Stomach (tissue), 8 donors: ENCODE measurements at regions not wholly inside any gene's neighbourhood (a gene's known extent, or its start where the extent isn't known, plus 50 kb on each side); places are given as distances from the start of the nearest gene placed in this dataset.

Experiments used
- DNase-seq, 2 donors: peaks; one replicate each; pipeline versions ENCODE4 v3.0.0 to v3.0.0-alpha.2; 2013 to 2019
- H3K27ac ChIP-seq, 5 donors: fragments of 200-600 bp in 4 of 5; sonication (generic) in 4 of 5; one replicate each; pipeline ENCODE4 v1.5.1; 2013 to 2019; ENCODE audit warnings: mild to moderate bottlenecking in 1 of 5, moderate library complexity in 1 of 5
- H3K27me3 ChIP-seq, 3 donors: fragments of 200-600 bp; sonication (generic); one replicate each; pipeline ENCODE4 v1.5.1; 2017 to 2019; ENCODE audit warnings: mixed run types in 1 of 3
- H3K36me3 ChIP-seq, 4 donors: fragments of 200-600 bp; sonication (generic); 1 replicate in 3 of 4; 2 replicates in 1 of 4; pipeline ENCODE4 v1.5.1; 2016 to 2019
- H3K4me1 ChIP-seq, 4 donors: fragments of 200-600 bp; sonication (generic); one replicate each; pipeline ENCODE4 v1.5.1; 2016 to 2019
- H3K4me3 ChIP-seq, 4 donors: fragments of 200-600 bp; sonication (generic) in 3 of 4; one replicate each; pipeline ENCODE4 v1.5.1; 2016 to 2019; ENCODE audit warnings: mild to moderate bottlenecking in 1 of 4
- H3K9me3 ChIP-seq, 4 donors: fragments of 200-600 bp; sonication (generic); one replicate each; pipeline ENCODE4 v1.5.1; 2016 to 2019
- CTCF ChIP-seq, 7 experiments: fragments of 450-650 bp in 4 of 7; fragments of 200-600 bp in 3 of 7; sonication (generic) in 3 of 7; IDR thresholded peaks; one replicate each; pipeline ENCODE4 v1.5.1; 2016 to 2019; ENCODE audit warnings: antibody characterized with exemption in 7 of 7, control low read depth in 2 of 7, mild to moderate bottlenecking in 1 of 7
- EP300 ChIP-seq: sonication (generic); formaldehyde crosslinking; IDR thresholded peaks from one replicate; pipeline ENCODE4 v1.6.1; 2017; ENCODE audit warnings: antibody characterized with exemption
- POLR2A ChIP-seq, 4 donors: fragments of 450-650 bp; IDR thresholded peaks; one replicate each; pipeline ENCODE4 v1.6.1; 2016; ENCODE audit warnings: antibody characterized with exemption in 4 of 4, control low read depth in 2 of 4, mild to moderate bottlenecking in 1 of 4, moderate library complexity in 1 of 4
- POLR2AphosphoS5 ChIP-seq, 3 donors: sonication (generic); formaldehyde crosslinking; IDR thresholded peaks; one replicate each; pipeline ENCODE4 v1.6.1; 2016; ENCODE audit warnings: antibody characterized with exemption in 3 of 3
- WGBS, 5 donors: extraction: QIAGEN DNeasy Blood & Tissue Kit in 3 of 5; methylation state at CpG; one replicate each; pipeline versions ENCODE4 v1.1.5 to v1.1.7; 2013 to 2018; 5-methylcytosine and 5-hydroxymethylcytosine counted together
- intact Hi-C: fragments of 100-400 bp; cut with DNase I; formaldehyde crosslinking; loops from one replicate; pipeline ENCODE4 v1.15.1; 2023; ENCODE audit warnings: low total_unique reads
- donor health status: healthy with polysubstance abuse.
- donor health status: Bipolar disorder and iron deficiency.
- donor health status: healthy.

GRCh38 chr16:51907680-51908079 lies 639.3 kb downstream of the TOX3 start:
- Histone ChIP-seq H3K27ac (no peak overlapping the region), H3K36me3 (no peaks in the 10 kb centered on the region), H3K27me3 (no peaks in the 10 kb centered on the region), H3K4me1 (no peaks in the 10 kb centered on the region), H3K9me3 (no peaks in the 10 kb centered on the region), H3K4me3 (no peak overlapping the region)
- DNase-seq = no peak
- intact Hi-C loops = no loop called here
- TF ChIP-seq POLR2A (IDR thresholded peaks at IDR 0.05) (no peak), POLR2AphosphoS5 (IDR thresholded peaks at IDR 0.05) (no peak), EP300 (no peak), CTCF (IDR thresholded peaks at IDR 0.05) (no peak)

DNA sequence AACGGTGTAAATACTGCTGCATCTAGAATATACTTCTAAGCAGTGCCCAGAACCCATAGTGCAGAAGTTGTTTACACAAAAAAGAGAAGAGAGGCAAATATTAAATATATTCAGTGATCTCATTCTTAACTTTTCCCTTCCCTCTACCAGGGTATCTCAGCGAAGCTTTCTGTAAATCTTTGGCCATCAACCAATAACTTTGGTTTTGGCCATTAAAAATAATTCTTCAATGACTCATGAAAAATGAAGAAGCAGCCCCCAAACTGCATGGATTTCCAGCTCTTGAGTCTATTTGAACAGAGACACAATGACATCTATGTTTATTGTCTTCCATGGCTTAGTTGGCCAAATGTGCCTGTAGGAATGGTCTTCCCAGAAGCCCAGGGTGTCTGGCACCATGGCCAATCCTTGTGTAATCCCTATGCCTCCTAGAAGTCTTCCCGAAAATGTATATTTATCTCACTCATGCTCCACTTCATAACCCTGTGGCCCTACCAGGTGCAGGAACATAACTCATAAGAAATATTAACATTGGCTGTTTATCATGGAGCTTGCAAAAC lies 646.6 kb downstream of the TOX3 start:
- no peaks in the 10 kb centered on the region for H3K27me3 ChIP-seq
- WGBS, 5 donors = 77 to 87% (median 81%) methylated on average over 3 of the region's 3 CpGs
- TF ChIP-seq POLR2AphosphoS5 (IDR thresholded peaks at IDR 0.05) (no peak), EP300 (no peak), CTCF (IDR thresholded peaks at IDR 0.05) (no peak), POLR2A (IDR thresholded peaks at IDR 0.05) (no peak)
- intact Hi-C loops = no loop called here
- H3K9me3 ChIP-seq = no peaks in the 10 kb centered on the region
- H3K36me3 ChIP-seq = no peaks in the 10 kb centered on the region
- no peak overlapping the region for H3K4me3 ChIP-seq
- no peak overlapping the region for H3K27ac ChIP-seq
- no peak for DNase-seq
- H3K4me1 ChIP-seq = no peaks in the 10 kb centered on the region

DNA sequence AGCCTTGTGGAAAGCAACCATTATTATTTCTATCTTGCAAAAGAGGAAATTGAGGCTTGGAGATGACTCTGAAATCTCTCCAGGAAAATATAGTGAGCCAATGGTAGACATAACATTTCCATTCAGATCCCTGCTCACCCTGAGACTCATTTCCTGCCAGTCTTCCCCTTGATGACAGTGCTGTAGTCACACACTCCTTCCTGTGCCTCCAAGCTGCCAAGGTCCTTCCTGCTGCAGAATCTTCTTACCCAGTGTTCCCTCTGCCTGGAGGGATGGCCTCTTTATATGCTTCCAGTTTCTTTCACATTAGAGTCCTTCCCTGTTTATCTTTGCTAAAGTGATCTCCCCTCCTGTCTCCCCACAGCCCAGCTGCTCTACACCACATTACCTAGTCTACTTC lies 648.1 kb downstream of the TOX3 start:
- H3K4me1 ChIP-seq = no peaks in the 10 kb centered on the region
- DNase-seq = no peak
- no peak overlapping the region for H3K4me3 ChIP-seq
- H3K36me3 ChIP-seq = no peaks in the 10 kb centered on the region
- no peaks in the 10 kb centered on the region for H3K9me3 ChIP-seq
- H3K27ac ChIP-seq = no peak overlapping the region
- H3K27me3 ChIP-seq = no peaks in the 10 kb centered on the region
- no peak for TF ChIP-seq POLR2A (IDR thresholded peaks at IDR 0.05)
- intact Hi-C loops = no loop called here

DNA sequence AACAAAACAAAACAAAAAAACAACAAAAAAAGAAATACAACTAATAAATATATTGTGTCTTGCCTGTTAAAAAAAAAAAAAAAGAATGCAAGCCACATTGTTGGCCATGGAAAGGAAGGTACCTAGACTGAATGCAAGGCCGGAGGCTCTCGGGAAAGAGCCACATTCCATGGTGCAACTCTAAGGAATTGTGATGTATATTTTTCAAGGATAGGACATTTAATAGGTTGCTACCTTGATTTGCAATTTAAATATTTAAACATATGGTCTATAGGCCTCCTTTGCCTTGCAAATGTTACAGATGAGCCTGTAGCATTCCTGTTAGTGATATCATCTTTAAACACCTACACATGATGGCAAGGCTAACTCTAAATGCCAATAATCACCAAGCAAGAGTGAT lies 650.9 kb downstream of the TOX3 start:
- Histone ChIP-seq H3K36me3 (no peaks in the 10 kb centered on the region), H3K27ac (no peak overlapping the region), H3K9me3 (no peaks in the 10 kb centered on the region), H3K4me3 (no peak overlapping the region), H3K4me1 (no peaks in the 10 kb centered on the region), H3K27me3 (no peaks in the 10 kb centered on the region)
- intact Hi-C loops = no loop called here
- no peak for TF ChIP-seq POLR2AphosphoS5 (IDR thresholded peaks at IDR 0.05)
- TF ChIP-seq EP300 = no peak
- TF ChIP-seq POLR2A (IDR thresholded peaks at IDR 0.05) = no peak
- no peak for TF ChIP-seq CTCF (IDR thresholded peaks at IDR 0.05)
- WGBS, 5 donors = 89 to 99% (median 93%) methylated on average over 2 of the region's 2 CpGs
- DNase-seq = no peak

DNA sequence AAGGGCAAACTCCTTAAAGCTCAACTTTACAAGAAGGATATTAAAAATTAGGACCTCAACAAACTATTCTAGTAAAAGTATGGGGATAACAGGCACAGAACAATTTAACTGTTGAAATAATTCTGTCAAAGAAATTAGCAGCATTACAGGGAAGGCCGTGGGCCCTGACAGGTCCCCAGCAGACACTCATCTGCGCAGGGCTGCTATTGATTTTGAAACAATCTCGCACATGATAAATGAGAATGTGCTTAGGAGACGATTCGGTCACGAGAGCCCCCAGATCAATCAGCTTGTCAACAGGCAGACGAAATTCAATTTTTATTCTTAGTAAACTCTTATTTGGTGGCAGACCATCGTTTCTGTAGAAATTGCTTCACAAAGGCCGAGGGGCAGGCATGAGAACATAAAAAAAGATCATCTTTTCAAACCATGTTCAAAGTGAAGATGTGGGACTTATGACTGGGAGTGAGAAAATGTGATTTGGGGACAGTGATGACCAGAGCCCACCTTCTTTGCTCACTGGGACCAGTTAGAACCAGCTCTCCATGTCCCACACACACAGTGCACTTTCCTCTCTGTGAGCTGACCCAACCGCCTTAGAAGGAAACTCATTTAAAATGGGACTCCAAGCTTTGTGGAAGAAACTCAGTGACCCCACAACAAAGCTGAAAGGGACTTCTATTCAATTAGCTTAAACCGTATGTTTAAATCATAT lies 654.5 kb downstream of the TOX3 start:
- WGBS, 5 donors = 80 to 88% (median 83%) methylated on average over 11 of the region's 11 CpGs
- Histone ChIP-seq H3K27me3 (no peaks in the 10 kb centered on the region), H3K27ac (no peak overlapping the region), H3K9me3 (no peaks in the 10 kb centered on the region), H3K4me3 (no peak overlapping the region), H3K4me1 (no peaks in the 10 kb centered on the region), H3K36me3 (no peaks in the 10 kb centered on the region)
- TF ChIP-seq CTCF (IDR thresholded peaks at IDR 0.05) (no peak), POLR2A (IDR thresholded peaks at IDR 0.05) (no peak), POLR2AphosphoS5 (IDR thresholded peaks at IDR 0.05) (no peak), EP300 (no peak)
- DNase-seq = no peak
- intact Hi-C loops = no loop called here
